HG02973 (cell line): ENCODE measurements at regions not wholly inside any gene's neighbourhood (a gene's known extent, or its start where the extent isn't known, plus 50 kb on each side); places are given as distances from the start of the nearest gene placed in this dataset.
A peak's percentile ranks its signal among the peaks of the same experiment; 100 is the strongest.
"Not testable (repeated sequence)": the region's sequence is repeated elsewhere in the genome, so short reads cannot be mapped to it uniquely, and the experiment has no call there.

Experiments used
- ATAC-seq: cut with Tn5 transposase; IDR thresholded peaks from one replicate; pipeline ENCODE4 v1.9.1; 2021; ENCODE audit warnings: moderate library complexity; ENCODE audit not compliant: unreplicated experiment

DNA sequence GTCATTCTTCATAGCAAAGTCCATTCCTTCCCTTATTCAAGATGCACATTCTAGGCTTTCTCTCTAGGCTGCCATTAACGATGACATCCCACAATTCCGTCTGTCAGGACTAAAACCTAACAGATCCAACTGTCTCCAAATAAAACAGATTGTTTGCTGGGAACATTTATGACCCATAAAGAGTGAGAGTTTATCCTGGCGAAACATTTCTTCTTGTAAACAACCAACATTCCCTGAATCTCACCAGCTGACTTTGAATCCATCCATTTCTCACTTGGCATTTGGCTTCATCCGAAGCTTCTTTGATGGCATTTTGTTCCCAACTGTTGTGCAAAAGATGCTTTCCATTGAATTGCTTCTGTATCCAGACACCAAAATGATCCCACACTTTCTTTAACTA is 93.1 kb downstream of the OLIG3 start:
- no peak for ATAC-seq

- ATAC-seq: no peak
Observed at GRCh38 chr6:137399881-137400443, 94.2 kb downstream of the OLIG3 start.

GRCh38 chr6:137395316-137395715 is 98.9 kb downstream of the OLIG3 start:
- ATAC-seq: no peak

- ATAC-seq: no peak
Observed at GRCh38 chr6:137391061-137391814, 103.0 kb downstream of the OLIG3 start.

DNA sequence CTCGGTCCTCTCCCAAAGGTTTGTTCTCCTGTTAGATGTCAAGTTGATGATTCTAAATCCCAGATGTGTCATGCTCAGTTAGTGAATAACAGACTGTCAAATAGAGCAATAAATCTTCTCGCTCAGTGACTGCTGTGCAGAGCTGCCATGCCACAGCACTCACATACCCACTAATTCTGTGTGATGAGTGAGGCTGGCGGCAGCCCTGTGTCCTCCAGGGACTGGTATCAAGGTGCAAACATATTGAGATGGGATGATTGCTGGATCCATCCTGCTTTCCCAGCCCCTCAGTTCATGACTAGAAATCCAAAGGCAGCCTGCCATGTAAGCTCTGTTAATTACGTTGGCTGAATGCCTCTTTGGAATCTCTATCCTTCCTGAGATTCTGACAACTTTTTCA is 103.9 kb downstream of the OLIG3 start:
- no peak for ATAC-seq

DNA sequence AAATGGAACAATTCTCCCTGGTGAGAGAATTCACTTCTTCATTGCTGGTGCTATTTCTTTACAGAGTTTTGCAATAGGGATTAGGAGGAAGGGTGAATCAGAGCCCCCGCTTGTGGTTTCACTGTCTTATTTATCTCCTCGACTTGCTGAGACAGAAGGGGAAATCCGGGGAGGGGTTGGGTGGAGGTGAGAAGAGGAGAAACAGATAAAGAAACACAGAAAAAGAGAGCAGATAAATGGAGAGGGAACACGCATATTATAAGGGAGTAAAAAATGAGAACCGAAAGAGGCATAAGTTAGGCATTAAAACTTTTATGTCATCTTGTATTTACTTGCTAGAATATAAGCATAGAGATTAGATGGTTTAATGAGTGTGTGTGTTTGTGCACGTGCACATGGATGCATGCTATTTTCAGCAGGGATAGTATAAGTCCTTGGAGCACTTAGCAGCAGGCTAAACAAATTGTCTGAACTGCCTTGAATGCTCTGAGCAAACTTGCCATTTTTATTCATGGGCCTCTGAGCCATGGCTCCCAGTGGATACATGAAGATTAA is 105.0 kb downstream of the OLIG3 start:
- no peak for ATAC-seq

DNA sequence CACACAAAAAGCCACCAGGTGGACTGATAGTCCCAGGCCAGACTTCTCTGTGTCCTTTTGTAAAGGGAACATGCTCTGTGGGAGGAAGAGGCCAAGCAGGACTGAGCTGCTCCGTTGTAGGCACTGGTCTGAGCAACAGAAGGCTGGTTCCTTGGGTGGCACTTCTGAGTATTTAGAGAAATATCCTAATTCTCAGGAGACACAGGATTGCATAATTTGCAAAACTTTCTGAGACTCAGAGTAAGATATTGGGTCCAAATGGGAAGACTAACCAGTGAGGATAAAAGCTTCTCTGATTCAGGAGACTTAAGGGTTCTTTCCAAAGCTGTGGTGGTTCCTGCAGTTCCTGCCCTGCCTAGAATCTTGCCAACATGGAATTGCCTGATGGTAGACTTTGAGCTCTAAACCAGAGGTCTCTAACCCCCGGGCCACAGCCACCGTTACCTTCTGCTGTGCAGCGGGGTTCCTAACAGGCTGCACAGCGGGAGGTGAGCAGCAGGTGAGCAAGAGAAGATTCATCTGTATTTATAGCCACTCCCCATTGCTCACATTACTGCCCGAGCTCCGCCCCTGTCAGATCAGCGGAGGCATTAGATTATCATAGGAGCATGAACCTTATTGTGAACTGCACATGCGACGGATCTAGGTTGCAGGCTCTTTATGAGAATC is 107.0 kb downstream of the OLIG3 start:
- no peak for ATAC-seq

DNA sequence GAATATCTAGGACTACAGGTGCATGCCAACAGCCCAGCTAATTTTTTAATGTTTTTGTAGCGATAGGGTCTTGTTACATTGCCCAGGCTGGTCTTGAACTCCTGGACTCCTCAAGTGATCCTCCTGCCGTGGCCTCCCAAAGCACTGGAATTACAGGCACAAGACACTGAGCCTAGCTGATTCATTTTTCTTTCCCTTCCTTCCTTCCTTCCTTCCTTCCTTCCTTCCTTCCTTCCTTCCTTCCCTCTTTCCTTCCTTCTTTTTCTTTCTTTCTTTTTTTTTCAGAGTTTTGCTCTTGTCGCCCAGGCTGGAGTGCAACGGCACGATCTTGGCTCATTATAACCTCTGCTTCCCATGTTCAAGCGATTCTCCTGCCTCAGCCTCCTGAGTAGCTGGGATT is 110.9 kb downstream of the OLIG3 start:
- not testable (repeated sequence) for ATAC-seq

GRCh38 chr6:137378090-137378369 is 116.2 kb downstream of the OLIG3 start:
- no peak for ATAC-seq

DNA sequence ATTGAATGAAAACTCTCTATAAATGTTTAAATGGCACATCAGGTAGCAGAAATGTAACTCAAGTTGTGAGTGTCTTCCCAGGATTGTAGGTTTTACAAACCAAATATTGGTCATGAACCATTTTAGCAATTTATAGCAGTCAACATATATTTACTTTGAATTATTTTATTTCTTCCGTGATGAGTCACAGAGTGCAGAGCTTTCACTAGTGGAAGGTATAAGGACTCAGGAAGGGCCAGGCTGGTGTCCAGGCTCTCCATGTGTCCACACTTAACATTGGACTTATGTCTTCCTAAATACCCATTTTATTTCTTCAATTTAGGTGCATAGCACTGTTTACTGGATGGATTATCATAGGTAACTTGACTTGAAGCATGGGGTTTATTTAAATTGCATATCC is 120.9 kb downstream of the OLIG3 start:
- no peak for ATAC-seq

- ATAC-seq: no peak
Observed at GRCh38 chr6:137372532-137372931, 121.7 kb downstream of the OLIG3 start.

DNA sequence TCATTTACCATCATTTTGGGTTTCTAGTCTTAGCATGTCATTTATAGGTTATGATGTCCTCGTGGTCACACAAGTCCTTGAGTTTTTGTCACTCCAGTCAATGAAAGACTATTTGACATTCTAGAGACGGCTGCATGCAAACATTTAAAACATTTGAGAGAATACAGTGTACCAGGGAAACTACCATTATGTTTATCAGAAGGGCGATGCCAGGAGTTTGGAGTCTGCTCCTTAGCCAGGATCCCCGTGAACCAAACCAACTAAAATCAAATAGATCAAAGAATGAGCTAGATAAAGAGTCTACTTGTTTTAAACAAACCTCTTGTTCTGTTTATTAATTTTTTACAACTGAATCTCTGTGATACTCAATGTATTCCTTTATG is 122.6 kb downstream of the OLIG3 start:
- ATAC-seq: no peak

DNA sequence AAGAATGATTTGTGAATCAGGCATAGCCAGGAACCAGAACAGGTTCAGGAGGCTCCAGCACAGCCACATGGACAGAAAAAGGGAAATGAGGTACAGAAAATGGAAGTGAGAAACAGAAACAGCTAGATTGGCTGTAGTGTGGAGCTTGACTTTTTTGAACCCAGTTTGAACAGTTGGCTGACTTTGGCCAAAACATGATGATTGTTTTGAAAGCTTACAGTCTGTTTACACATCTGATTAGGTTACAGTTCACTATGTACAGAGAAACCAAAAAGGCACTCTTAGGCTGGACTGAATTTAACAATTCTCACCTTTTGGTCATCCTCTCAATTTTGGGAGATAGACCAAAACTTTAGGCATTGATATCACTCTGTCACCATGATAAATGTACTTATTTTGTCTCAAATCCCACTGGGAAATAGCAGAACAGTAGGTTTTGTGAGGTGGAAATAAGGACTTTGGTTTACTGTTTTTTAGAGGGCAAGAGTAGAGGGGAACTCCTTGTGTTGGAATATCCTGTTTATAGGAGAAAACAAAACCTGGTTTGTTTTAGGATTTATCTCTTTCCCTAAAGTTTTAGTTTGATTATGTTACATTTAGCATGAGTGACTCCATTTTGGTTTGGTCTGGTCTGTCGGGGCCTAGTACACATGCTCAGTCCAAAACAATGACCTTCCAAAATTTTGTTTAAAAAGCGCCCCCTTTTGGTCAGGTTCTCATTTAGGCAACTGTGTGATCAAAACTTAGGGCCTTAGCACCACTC is 123.1 kb downstream of the OLIG3 start:
- peak; percentile 84 for ATAC-seq

GRCh38 chr6:137369136-137369535 is 125.1 kb downstream of the OLIG3 start:
- ATAC-seq: no peak

DNA sequence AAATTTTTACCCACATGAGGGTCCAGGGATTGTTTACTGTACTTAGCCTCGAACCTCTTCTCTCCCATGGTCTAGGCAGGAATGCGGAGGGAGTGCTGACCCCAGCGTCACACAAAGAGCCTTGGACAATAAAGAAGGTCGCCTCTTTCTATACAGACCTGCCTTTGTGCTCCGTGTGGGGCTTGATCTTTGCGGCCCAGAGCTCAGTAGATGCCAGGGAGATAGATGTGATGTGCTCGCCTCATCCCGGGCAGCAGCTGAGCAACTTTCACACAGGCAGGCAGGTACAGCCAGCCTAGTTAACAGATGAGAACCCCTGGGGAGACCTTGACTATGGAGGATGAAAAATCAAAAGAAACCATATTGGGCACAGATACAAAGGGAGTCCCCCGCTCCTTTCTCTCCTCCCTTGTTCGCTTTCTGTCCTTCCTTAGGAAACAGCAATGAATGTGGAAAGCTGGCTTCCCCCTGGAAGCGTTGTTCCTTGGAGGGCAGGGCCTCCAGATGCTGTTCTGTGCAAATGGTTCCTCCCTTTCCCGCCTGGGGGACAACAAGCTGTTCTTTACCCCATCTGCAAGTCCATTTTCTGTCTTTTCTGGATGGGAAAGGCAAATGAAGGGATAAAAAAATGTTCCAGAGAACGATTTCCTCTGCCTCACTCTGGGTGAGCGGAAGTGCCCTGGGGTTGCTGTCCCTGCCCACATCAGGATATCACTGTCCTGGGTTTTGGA is 128.3 kb downstream of the OLIG3 start:
- no peak for ATAC-seq

DNA sequence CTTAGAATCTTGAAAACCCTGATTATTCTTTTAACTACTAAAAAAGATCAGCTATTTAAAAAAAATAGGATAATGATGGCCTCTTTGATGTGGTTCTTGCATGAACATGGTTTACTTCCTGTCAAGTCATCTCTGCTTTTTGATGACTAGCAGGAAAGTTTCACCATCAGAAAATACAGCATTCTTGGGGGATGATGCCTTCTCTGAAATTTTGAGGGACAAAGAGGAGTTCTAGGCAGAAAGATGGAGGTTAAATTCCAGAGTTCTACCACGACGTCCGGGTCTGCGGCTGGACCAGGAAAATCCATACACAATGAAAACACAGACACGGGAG is 130.4 kb downstream of the OLIG3 start:
- ATAC-seq: no peak

GRCh38 chr6:137362878-137363804 is 131.1 kb downstream of the OLIG3 start:
- no peak for ATAC-seq

DNA sequence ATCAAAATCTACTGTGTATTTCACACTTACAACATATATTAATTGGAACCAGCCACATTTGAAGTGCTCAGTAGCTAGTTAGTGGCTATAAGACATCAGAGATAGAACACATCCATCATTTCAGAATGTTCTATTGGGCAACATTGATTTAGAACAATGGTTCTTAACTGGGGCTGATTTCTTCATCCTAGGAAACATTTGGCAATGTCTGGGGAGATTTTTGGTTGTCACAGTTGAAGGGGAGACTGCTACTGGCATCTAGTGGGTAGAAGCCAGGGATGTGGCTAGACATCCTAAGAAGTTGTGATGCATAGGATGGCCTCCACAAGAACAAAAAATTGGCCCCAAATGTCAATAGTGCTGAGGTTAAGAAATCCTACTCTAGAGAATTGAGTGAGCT is 132.5 kb downstream of the OLIG3 start:
- ATAC-seq: no peak

DNA sequence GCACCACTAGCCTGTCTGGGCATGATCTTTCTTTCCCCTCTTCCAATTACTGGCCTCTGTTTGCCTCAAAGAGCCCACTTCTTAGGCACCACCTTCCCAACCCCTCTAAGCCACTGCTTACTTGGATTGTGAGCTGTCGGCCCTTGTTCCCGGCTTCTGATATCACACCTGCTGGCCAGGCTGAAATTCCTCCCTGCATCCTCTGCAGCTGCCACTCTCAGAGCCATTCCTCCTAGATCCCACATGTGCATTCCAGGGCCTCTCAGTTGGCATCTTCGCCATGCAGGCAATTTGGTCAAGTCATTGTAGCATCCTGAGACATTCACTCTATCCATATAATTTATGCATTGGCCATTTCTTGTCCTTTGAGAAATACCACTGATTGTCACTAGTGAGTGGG is 135.9 kb downstream of the OLIG3 start:
- ATAC-seq: no peak

GRCh38 chr6:137357948-137358266 is 136.3 kb downstream of the OLIG3 start:
- ATAC-seq: no peak
